LNCAP (cell line): ENCODE measurements at regions not wholly inside any gene's neighbourhood (a gene's known extent, or its start where the extent isn't known, plus 50 kb on each side); places are given as distances from the start of the nearest gene placed in this dataset.

Source experiments
- CTCF ChIP-seq: fragments of 450-650 bp; IDR thresholded peaks from 2 replicates; pipeline ENCODE4 v1.5.1; 2017; ENCODE audit warnings: mild to moderate bottlenecking

DNA sequence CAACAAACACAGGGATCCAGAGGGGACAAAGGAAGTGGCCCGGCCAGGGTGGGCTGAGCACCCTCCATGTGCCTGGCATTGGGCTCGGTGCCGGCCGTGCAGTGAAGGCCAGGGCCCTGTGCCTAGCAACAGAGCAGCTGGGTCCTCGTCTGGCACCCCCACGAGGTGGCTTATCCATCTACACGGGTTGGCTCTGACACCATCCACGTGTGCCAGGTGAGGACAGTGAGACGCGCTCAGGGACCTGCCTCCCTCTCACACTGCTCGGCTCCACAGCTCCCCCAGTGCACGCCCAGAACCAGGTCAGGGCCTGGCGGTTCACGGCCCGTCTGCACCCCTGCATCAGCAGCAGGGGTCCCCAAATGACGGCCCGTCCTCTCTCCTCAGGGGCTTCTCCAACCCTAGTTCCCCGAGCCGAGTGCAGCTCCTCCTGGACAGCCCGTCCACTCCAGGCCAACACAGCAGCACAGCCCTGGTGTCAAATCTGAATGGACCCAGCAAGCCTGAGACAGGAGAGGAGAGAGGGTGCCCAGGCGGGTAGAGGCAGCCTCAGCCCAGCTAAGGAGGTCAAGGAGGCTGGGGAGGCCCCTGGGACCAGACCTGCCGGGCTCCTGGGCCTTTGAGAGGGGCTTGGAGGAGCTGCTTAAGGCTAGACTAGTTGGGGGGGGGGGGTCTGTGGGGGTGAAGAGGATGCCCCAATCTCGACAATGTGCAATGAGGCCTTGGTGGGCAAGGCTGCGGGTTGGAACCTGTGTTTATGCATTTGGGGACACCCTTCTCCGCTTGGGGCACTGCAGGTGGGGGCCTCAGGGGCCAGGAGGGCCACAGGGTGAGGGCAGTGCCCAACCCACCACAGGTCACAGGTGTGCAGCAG, 113.6 kb downstream of the FAM53A start:
- no peak for TF ChIP-seq CTCF

GRCh38 chr4:1569461-1570151, 114.5 kb downstream of the FAM53A start:
- TF ChIP-seq CTCF = no peak

DNA sequence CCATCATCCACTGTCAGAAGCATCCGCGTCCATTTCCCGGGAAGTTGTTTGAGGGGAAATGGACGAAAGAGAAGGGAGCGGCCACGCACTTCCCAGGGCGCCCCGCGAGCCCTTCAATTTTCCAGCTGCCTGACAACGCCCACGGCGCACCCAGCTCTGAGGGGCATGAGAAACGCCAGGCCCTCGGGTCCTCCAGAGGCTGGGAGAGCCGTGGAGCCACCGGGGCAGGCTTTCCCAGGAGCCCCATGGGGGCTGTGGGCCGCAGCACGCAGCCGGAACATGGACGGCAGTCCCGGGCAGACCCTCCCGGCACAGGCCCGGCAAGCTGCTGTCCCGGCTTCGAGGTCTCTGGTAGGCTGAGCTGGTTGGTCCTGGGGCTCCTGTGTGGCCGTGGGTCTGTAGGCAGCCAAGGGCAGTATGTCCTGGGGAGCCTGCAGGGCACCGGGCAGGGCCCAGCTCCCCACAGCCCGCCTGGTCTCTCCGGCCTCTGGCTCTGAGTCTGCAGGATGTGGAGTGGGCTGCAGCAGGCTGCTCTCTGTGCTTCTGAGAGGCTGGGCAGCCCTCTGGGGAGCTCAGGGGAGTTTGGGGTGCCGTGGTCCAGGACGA, 115.2 kb downstream of the FAM53A start:
- no peak for TF ChIP-seq CTCF

- TF ChIP-seq CTCF = no peak
Measured at GRCh38 chr4:1567808-1568581, 116.1 kb downstream of the FAM53A start.

DNA sequence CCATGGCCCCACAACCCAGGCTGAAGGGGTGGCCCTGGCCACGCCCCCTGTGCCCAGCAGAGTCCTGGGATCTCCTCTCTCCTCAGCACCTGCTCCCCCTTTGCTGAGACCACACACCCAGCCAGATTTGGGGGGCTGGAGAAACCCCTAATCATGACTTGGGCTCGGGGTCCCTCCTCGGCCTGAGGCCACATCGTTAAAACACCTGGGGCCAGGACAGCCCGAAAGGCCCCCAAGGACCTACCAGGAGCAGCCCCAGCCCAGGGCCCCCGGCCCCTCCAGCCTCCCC, 116.7 kb downstream of the FAM53A start:
- TF ChIP-seq CTCF = no peak

- no peak for TF ChIP-seq CTCF
Measured at GRCh38 chr4:1566838-1567518, 117.1 kb downstream of the FAM53A start.
